ENCODE measurements at regions not wholly inside any gene's neighbourhood (a gene's known extent, or its start where the extent isn't known, plus 50 kb on each side); places are given as distances from the start of the nearest gene placed in this dataset.
"Not testable (repeated sequence)": the region's sequence is repeated elsewhere in the genome, so short reads cannot be mapped to it uniquely, and the experiment has no call there.

DNA sequence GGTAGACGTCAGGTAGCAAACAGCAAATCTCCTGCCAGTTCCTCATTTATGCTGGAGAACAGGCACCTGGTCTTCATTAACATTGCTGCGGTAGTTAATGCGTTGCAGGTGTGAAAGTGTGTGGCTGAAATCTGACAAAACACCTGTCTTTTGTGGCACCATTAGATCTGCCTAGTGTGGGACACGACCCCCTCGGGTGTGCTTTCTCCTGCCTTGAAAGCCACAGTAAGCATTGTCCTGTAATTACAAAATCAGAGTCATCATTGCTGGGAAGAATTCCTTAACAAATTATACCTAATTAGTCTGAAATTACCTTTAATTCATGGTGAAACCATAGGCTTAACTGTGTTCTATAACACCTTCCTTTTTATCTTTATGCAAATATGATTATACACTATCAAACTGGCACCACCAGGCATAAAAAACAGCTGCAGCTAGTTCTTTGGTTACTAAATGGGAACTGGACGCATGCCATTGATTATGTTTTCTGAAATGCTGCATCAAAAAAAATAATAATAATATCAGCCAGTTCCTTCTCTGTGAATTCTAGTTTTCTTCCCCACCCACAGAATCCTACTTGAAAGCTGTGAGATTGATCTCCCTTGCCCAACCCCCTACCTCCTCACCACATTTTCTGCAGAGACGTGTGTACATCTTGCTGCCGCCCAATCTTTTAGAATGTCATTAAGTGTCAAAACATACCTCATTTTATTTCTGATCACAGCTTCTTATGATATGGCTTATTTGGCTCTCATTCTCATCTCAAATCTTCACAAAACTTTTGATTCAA is 374.0 kb downstream of the NFIB start:
- no peak for DNase-seq

DNA sequence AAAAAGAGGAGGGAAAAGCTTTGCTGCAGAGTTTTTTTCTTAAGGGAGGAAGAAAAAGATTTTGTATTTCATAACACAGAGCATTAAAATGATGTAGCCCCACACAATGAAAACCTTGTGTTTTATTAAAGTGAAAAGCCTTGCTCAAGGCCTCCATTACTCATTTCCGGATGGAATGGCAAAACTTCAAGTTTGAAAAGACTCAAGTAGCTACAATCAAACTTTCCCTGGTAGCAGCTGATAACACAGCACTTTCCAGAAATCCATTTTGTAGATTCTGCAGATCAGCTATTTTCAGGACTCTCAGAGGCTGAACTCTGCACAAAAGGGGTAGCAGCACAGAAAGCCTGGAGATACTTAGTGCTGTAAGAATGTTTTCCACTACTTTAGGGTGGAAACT is 374.8 kb downstream of the NFIB start:
- no peak for DNase-seq

DNA sequence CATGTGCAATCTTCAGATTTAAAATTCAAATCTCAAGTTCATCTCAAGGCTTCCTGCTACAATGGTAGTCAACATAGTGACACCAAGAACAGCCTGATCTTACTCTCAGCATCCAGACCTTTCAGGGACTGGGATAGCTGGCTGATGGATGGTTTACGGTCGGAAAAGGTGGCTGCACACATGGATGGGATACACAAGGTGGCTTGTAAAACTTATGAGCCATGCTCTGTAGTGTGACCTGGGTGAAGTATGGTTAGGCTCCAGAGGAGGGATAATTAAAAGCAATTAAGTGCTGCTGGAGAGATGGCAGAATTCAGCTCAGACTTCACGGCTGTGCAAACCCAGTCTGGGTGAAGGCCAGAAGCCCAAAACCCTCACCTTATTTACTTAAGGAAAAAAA is 379.5 kb downstream of the NFIB start:
- no peak for DNase-seq

DNA sequence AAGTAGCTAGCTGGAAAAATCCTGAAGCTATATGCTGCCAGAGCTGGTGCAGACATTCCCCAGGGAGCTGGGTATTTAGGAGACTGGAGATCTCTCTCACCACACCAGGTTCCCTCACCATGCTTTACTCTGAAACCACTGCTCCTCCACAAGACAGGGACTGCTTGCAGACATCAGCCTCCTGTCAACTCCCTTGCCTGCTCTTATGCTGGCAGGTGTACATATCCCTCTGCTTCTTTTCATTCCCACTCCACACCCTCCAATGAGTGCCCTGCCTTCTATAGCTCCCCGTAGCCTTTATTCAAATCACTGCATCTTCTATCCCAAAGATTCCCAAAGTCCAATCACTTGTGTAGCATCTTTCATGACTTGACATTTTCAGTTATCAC is 380.7 kb downstream of the NFIB start:
- no peak for DNase-seq

DNA sequence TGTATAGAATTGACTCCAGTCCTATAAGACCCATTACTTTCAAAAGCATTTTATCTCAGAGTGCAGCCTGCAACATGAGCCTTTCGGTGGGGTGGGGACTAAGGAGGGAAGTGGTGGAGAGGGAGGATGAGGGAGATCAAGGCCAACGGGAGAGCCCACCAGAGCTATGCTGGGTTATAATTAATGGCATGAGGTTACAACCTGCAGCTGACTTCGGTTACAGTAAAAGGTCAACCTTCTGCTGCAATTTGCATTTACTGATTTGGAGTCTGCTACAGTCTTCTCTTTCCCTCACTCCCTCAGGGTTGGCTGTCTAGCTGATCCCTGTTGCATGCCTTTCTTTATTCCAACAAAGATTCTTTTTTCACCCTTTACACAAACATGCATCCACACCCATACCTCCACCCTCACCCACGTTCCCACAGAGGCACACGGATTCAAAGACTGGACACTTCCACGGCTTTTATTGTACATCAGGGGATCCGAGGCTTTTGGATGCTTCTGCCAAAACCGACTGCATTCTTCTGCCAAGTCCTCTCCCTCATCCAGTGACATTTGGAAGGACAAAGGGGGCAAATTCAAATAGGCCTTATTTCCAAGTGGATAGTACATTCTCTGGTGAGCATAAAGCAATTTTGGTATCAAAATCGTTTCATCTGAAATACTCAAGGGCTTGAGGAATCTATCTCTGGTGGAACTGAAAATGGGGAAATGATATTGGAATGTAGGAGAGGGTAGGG is 381.2 kb downstream of the NFIB start:
- no peak for DNase-seq

DNA sequence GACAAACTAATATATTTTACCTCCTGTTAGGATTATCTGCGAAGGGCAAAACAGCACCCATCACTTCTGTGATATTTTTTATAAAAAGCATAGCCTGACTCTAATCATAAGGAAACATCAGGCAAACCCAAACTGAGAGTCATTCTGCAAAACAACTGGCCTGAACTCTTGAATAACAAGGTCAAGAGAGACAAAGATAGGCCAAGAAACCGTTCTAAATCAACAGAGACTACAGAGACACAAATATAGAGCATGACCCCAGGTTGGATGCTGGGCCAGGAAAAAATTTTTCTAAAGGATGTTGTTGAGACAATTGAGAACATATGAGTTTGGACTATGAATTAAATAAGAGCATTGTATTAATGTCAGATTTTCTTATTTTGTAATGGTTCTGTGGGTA is 384.9 kb downstream of the NFIB start:
- DNase-seq = no peak

DNA sequence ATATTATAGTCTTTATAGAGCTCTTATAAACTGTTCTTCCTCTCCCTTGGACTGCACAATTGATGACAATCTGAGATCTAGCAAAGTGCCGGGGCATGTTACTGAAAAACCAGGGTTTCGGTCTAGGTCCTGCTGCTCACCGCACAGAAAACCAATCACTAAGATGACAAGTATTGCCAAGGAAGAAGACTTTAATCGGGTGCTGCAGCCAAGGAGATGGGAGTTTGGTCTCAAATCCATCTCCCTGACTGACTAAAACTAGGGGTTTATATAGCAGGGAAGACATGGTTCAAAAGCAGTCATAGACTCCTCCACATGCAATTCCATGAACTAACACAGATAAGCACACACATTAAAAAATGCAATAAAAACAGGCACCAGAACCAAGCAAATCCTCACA is 390.6 kb downstream of the NFIB start:
- DNase-seq = no peak

DNA sequence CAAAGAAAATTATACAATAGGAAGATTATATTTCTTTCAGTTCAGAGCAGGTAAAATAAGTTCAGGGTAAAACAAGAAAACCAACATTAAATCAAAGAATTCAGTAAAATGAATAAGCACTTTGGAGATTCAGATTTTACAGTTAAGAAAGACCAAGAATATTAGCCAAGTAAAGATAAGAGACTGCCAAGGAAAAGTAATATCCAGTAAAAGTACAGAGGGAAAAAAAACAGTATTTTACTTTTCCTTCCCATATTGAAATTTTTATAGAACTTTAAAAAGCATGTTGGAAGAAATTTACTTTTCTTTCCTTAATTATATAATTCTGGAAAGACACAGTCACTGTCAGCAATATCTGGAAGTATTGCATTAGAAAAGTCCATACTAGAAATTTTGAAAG is 393.4 kb downstream of the NFIB start:
- no peak for DNase-seq

DNA sequence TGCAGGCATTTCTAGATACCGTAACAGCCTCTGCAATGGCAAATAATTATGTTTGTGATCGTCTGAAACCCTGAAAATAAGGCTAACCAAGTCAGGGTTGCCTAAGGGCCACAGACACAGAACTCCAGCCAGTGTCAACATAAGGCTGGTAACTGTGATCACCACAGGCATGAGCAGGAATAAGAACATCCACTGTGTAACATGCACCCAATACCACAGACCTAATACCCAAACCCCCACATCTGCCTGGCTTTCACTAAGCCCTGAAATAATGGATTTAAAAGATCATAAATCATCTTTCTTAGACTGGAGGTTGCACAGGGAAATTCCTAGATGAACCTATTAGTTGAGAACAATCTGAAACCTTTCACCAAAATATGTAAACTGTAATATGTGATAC is 394.5 kb downstream of the NFIB start:
- DNase-seq = no peak

DNA sequence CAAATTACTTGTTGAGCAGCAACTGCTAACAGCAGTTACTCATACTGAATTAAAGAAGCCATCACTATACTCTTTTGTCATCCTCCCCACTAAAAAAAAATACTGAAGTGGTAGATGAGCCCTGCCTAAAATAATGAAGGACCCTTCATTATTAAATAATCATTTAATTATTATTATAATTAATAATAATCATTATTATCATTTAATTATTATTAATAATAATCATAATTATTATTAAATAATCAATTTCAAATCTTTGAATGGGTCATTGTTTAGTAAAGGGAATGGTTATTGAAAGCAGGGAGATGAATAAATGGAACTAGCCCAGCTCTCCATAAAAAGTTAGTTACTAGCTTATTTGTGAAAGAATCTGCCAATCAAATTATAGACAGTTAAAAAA is 396.4 kb downstream of the NFIB start:
- no peak for DNase-seq

DNA sequence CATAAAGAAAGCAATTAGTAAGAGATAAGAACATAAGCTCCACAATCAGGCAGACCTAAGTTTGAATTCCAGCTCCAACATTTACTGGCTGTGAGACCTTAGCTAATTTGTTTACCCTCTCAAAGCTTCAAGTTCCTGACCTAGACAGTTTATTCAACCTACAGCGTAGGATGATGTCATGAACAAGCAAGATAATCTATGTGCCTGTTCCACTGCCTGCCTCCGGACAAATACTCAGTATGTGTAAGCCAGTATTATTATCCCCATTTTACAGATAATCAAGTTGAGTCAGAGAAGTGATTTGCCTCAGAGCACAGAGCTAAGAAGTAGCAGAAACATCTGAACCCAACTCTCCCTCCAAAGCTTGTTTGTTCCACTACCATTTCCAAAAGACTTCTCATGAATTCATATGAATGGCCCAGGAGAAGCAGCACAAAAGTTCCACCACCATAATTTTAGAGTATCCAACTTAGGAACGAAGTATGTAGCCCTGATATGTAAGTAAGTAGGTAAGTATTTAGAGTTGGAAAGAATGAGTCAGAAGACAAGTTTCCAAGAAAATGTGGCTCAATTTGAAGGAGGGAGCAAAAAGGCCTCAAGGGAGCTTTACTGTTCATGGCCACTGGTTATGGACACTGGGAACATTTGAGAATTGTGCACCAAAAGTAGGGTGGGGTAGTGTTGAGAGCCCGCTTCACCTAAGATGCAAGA is 398.2 kb downstream of the NFIB start:
- no peak for DNase-seq

DNA sequence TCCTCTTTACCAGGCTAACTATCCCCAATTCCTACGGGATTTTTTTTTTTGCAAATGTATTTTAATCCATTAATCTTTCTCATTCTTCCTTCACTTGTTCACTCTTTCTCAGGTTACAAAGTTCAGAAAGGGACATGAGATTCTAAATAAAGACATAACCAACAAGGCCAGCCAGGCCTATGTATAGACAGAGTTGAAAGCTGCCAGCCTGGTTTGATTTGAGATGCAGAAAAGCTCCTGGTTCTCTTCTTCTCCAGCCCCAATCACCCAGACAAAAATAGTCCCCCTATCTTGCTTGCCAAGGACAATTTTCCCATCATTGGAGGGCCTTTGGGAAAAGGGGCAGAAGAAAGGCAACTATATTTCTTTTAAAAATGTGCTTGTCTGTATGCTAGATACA is 398.8 kb downstream of the NFIB start:
- DNase-seq = no peak

DNA sequence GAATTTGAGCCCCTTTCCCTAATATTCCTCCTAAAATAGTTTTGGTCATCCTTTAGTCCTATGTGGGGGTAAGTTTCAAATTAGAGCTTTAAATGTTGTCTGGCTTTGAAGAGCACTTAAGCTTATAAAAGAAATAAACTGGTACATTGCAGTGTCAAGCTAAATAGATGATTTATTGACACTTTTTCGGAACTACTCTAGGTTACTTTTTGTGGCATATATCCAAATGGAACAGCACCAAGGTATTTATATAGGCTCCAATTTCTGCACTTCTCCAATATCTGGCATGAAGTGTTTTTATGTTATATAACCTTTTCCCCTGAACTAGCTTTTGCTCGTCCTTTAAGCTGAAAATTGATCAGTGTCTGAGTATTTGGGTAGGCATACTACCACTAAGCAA is 402.5 kb downstream of the NFIB start:
- DNase-seq = no peak

DNA sequence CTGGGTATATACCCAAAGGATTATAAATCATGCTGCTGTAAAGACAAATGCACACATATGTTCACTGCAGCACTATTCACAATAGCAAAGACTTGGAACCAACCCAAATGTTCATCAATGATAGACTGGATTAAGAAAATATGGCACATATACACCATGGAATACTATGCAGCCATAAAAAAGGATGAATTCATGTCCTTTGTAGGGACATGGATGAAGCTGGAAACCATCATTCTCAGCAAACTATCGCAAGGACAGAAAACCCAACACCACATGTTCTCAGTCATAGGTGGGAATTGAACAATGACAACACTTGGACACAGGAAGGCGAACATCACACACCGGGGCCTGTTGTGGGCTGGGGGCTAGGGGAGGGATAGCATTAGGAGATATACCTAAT is 406.1 kb downstream of the NFIB start:
- not testable (repeated sequence) for DNase-seq

DNA sequence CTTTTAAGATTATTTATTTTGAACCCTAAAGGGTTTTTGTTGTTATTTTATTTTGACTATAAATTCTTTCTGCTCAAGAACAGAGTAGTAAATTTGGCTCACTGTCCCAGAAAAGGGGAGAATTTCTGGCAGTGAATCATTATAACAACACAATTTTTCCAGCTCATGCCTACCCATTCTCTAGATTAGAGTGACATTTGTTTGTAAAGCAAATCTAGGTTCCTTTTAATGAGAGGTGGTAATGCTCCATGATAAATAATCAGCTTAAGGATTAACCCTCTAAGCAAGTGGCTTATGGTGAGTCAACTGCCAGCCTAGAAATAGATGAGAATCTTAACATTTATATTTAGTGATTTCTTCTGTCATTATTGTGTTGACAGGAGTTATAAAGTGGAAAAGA is 409.2 kb downstream of the NFIB start:
- DNase-seq = no peak

DNA sequence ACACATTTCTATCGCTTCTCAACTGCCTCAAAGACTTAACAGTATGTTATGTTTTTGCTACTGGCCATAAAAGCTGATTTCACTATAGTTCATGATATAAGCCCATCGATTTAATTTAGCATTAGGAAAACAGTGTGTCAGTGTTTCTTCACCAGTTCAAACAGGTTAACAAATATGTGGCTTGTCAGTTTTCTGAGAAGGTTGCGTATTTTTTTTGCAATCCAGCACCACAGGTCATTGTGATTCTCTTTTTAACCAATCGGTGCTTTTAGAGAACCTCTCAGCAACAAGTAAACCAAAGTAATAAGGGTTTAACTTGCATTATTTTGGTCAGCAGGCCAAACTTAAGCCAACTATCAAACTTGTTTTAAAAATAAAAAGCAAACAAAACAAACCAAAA is 409.6 kb downstream of the NFIB start:
- DNase-seq = no peak

DNA sequence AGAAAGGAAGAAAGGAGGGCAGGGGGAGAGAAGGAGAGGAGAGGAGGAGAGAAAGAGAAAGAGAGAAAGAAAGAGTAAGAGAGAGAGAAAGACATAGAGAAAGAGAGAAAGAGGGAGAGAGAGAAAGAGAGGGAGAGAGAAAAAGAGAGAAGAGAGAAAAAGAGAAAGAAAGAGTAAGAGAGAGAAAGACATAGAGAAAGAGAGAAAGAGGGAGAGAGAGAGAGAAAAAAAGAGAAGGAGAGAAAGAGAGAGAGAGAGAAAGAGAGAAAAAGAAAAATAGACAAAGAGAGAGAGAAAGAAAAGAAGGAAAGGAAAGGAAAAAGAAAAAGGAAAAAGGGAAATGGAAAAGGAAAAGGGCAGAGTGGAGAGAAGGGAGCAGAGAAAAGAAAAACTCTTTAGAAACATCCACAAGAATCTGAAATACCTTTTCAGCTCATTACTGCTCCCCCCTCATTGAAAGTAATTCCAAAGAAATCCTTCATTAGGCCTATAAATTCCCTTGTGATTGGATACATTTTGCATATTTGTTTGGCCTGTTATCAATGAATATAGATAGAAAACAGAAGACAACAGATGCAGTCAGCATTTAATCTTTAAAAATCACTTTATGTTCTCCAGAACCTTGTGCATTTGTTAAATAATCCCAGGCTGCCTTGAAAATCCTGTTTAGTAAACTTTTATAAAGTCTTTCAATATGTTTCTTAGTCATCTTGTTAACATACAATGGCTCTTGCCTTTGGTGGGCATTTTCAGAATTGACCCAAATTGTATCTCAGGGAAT is 411.5 kb downstream of the NFIB start:
- no peak for DNase-seq

DNA sequence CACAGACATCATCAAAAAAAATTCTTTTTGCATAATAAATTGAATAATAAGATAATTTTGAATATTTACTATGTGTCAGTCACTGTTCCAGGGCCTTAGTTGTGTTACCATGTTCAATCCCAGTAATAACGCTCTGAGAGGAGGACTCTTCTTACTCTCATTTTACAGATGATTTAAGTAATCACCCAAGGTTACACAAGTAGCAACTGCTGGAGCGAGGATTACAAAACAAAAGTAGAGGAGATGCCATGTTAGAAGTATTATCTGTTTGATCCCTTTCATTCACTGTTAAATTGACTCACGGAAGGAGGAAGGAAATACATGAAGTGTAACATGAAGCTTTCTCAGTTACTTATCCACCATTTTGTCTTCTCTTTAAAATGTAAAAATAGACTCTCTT is 412.8 kb downstream of the NFIB start:
- DNase-seq = no peak

DNA sequence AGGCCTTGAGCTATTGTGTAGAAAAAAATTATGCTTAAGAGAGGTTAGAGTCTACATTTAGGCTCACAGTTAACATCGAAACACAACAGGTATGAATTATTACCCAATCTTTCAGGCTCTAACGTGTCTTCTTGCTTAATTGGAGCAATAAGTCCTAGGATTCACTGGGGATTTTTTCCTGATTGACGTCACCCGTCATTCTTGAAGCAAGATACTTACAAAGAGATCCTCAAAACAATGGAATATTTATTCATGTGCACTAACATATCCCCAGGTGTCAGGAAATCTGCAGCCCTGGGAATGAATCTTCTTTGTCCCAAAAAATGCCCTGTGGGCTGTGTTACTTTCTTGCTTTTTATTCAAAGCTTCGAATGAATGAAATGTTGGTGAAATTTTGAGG is 413.5 kb downstream of the NFIB start:
- DNase-seq = no peak

DNA sequence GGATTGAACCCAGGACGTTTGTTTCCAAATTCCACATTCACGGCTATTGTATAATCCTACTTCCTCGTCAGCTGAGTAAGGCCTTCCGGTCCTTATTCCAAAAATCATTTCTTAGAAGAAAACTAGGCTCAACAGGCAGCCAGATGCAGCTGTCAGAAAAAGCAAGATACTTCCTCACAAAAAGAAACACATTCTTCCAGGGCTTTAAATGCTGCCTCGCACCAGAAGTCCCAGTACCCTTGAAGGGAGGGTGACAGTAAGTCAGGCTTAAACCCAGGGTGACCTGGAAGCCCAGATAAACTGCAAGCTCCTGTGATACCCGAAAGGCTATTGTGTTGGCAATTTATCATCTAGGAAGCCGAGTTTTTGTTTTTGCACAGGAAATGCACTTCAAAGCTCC is 414.0 kb downstream of the NFIB start:
- DNase-seq = peak; percentile 23

DNA sequence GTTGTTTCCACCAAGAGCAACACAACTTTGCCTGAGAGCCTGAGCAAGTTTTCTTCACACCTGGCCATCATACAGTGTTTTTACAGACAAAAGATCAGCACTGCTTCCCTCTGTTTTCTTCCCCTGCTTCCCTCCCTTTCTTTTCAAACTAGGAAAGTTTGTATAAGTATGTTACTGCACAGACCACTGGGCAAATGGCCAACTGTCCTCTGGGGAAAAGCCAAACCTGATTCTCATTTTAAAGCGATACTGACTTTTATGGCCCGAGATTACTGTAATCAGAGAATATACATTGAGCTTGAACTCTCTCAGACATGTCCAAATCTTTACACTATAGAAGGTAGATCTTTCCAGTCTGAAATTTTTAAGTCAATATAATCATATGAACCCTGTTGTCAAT is 415.0 kb downstream of the NFIB start:
- peak; percentile 58 for DNase-seq

DNA sequence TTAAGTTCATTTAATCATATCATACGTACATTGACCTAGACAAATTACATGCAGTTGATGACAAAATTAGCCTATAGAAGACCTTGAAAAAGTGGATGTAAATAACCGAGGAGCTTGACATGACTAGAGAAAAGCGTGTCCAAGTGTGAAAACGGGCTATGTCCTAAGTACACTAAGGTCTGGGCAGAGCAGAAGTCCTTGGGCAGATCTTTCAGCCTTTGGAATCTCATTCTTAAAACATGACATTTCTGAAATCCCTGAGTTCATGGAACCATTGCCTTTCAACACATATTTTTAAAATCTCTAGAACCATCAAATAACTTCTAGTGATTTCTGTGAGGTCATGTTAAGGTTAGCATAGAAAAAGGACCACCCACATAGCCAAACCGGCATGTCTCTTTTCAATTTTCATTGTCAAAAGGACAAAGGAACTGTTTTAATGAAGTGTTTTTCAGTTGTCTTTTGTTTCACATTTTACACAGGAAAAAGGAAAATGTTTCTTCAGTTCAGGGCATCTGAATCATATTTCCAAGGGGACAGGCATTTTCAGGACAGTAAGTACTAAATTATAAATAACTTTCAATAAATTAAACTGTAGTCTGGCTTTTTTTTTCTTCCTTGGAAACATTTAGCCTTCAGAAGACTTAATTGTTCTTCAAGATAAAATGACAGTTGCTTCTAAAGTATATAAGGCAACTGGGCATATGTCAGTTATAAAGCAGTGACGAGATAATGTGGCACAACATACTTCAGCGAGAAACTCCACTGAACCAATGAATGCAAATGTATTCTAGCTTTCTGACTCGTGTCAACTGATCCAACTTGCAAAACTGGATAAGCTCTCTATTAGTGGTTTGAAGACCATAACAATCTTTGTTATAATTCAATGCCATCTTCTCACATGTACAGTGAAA is 416.8 kb downstream of the NFIB start:
- DNase-seq = no peak
